SK-N-SH (cell line): ENCODE measurements at regions not wholly inside any gene's neighbourhood (a gene's known extent, or its start where the extent isn't known, plus 50 kb on each side); places are given as distances from the start of the nearest gene placed in this dataset.

ENCODE experiments used
- CTCF ChIA-PET: fragments of 300-600, 350-600 bp; formaldehyde crosslinking; extraction: SDS; loops from one replicate; lab custom pipeline; 2021; lab: Yijun Ruan, JAX
- POLR2A ChIA-PET: fragments of 350-600 bp; sonication (Branson Sonifier 250); formaldehyde crosslinking; extraction: SDS; loops from one replicate; lab custom pipeline; 2020; ENCODE audit warnings: antibody characterized with exemption, inconsistent platforms; lab: Yijun Ruan, JAX
- DNase-seq: peaks from one replicate; pipeline ENCODE4 v3.0.0; 2012
- H2AFZ ChIP-seq: fragments of 200-600 bp; sonication (generic); 2 replicates; pipeline ENCODE4 v1.8.1; 2016; ENCODE audit warnings: antibody characterized with exemption, mild to moderate bottlenecking, low read depth
- H3F3A ChIP-seq: fragments of 200-600 bp; sonication (generic); replicated peaks from 2 replicates; pipeline ENCODE3; 2016; ENCODE audit warnings: antibody characterized with exemption, mild to moderate bottlenecking; ENCODE audit not compliant: insufficient read depth
- H3K27ac ChIP-seq, 2 experiments: fragments of 200-500 bp in 1 of 2; fragments of 200-600 bp in 1 of 2; sonication (Bioruptor generic) in 1 of 2; sonication (generic), shearing (Covaris generic) in 1 of 2; 2 replicates each; pipeline versions ENCODE4 v1.5.1 to v1.6.1; 2014 to 2016; ENCODE audit warnings: low read depth in 2 of 2, inconsistent platforms in 1 of 2, low read length in 1 of 2, mild to moderate bottlenecking in 1 of 2, mixed read lengths in 1 of 2
- H3K27me3 ChIP-seq: fragments of 200-600 bp; sonication (generic), shearing (Covaris generic); 2 replicates; pipeline ENCODE4 v1.6.1; 2016; ENCODE audit warnings: mixed run types; ENCODE audit not compliant: insufficient read depth
- H3K36me3 ChIP-seq, 2 experiments: fragments of 200-500 bp in 1 of 2; fragments of 200-600 bp in 1 of 2; sonication (Bioruptor generic) in 1 of 2; sonication (generic) in 1 of 2; replicated peaks in 1 of 2; 2 replicates each; pipeline versions ENCODE3 to v1.5.1; 2014 to 2016; ENCODE audit warnings: low read length in 1 of 2, mild to moderate bottlenecking in 1 of 2; ENCODE audit not compliant: insufficient read depth in 2 of 2, control insufficient read depth in 1 of 2
- H3K4me1 ChIP-seq, 2 experiments: fragments of 200-500 bp in 1 of 2; fragments of 200-600 bp in 1 of 2; sonication (Bioruptor generic) in 1 of 2; sonication (generic), shearing (Covaris generic) in 1 of 2; 2 replicates each; pipeline versions ENCODE4 v1.5.1 to v1.6.1; 2014 to 2016; ENCODE audit warnings: low read depth in 1 of 2, low read length in 1 of 2, mixed run types in 1 of 2; ENCODE audit not compliant: insufficient read depth in 2 of 2, control insufficient read depth in 1 of 2
- H3K4me2 ChIP-seq: fragments of 200-600 bp; sonication (generic), shearing (Covaris generic); 2 replicates; pipeline ENCODE4 v1.6.1; 2017; ENCODE audit warnings: mixed run types
- H3K4me3 ChIP-seq, 2 experiments: fragments of 200-500 bp in 1 of 2; fragments of 200-600 bp in 1 of 2; sonication (Bioruptor generic) in 1 of 2; sonication (generic), shearing (Covaris generic) in 1 of 2; 2 replicates each; pipeline versions ENCODE4 v1.5.1 to v1.8.1; 2014 to 2016; ENCODE audit warnings: low read depth in 2 of 2, inconsistent platforms in 1 of 2, low read length in 1 of 2, mild to moderate bottlenecking in 1 of 2, mixed read lengths in 1 of 2, moderate library complexity in 1 of 2
- H3K79me2 ChIP-seq: fragments of 200-600 bp; sonication (generic); 2 replicates; pipeline ENCODE4 v1.8.1; 2017; ENCODE audit warnings: mild to moderate bottlenecking; ENCODE audit not compliant: insufficient read depth
- H3K9ac ChIP-seq: fragments of 200-600 bp; sonication (generic); 2 replicates; pipeline ENCODE4 v1.6.1; 2017; ENCODE audit warnings: mixed run types
- H3K9me2 ChIP-seq: fragments of 200-600 bp; sonication (generic); 2 replicates; pipeline ENCODE4 v1.6.1; 2017; ENCODE audit warnings: mixed run types
- H3K9me3 ChIP-seq: fragments of 200-600 bp; sonication (generic); 2 replicates; pipeline ENCODE4 v1.6.1; 2017; ENCODE audit warnings: mixed run types, mild to moderate bottlenecking, moderate library complexity
- H4K20me1 ChIP-seq: fragments of 200-600 bp; sonication (generic); 2 replicates; pipeline ENCODE4 v1.6.1; 2017; ENCODE audit warnings: mild to moderate bottlenecking, mixed run types; ENCODE audit not compliant: insufficient read depth
- CHD2 ChIP-seq: fragments of 150-350 bp; IDR thresholded peaks from 2 replicates; pipeline ENCODE4 v1.6.1; 2018; ENCODE audit warnings: low read length; ENCODE audit not compliant: partially characterized antibody
- ELF1 ChIP-seq: IDR thresholded peaks from 2 replicates; pipeline ENCODE4 v1.4.0; 2012
- EP300 ChIP-seq, 2 experiments: IDR thresholded peaks; 2 replicates each; pipeline versions ENCODE4 v1.4.0 to v1.6.1; 2012; ENCODE audit warnings: borderline replicate concordance in 1 of 2, low read depth in 1 of 2, low read length in 1 of 2
- FOSL2 ChIP-seq: IDR thresholded peaks from 2 replicates; pipeline ENCODE4 v1.4.0; 2012; ENCODE audit warnings: low read depth, mild to moderate bottlenecking, moderate library complexity, borderline replicate concordance
- FOXJ3 ChIP-seq: sonication (generic); formaldehyde crosslinking; IDR thresholded peaks from 2 replicates; pipeline ENCODE4 v1.5.1; 2020; ENCODE audit warnings: mild to moderate bottlenecking, missing genetic modification reagents
- FOXM1 ChIP-seq: IDR thresholded peaks from 2 replicates; pipeline ENCODE4 v1.4.0; 2012; ENCODE audit warnings: low read depth, mild to moderate bottlenecking
- IRF3 ChIP-seq: fragments of 150-350 bp; IDR thresholded peaks from 2 replicates; pipeline ENCODE4 v1.6.1; 2016; ENCODE audit warnings: mild to moderate bottlenecking, low read depth, low read length
- MAX ChIP-seq: IDR thresholded peaks from 2 replicates; pipeline ENCODE4 v1.4.0; 2012; ENCODE audit warnings: low read depth
- MXI1 ChIP-seq: IDR thresholded peaks from 2 replicates; pipeline ENCODE4 v1.6.1; 2012; ENCODE audit warnings: mild to moderate bottlenecking, low read depth, low read length, improper control_type of control experiment
- NRF1 ChIP-seq: IDR thresholded peaks from 2 replicates; pipeline ENCODE4 v1.6.1; 2012; ENCODE audit warnings: low read depth, mild to moderate bottlenecking, low read length
- POLR2AphosphoS5 ChIP-seq: IDR thresholded peaks from 2 replicates; pipeline ENCODE4 v1.6.1; 2012; ENCODE audit warnings: low read depth, low read length
- REST ChIP-seq: IDR thresholded peaks from 2 replicates; pipeline ENCODE4 v1.6.1; 2012; ENCODE audit warnings: mild to moderate bottlenecking, low read depth, low read length, moderate library complexity
- RFX5 ChIP-seq: IDR thresholded peaks from 2 replicates; pipeline ENCODE4 v1.6.1; 2012; ENCODE audit warnings: mild to moderate bottlenecking, improper control_type of control experiment, low read length
- SIN3A ChIP-seq: IDR thresholded peaks from 2 replicates; pipeline ENCODE4 v1.6.1; 2012; ENCODE audit warnings: low read depth, mild to moderate bottlenecking, low read length, moderate library complexity, borderline replicate concordance
- SMC3 ChIP-seq: IDR thresholded peaks from 2 replicates; pipeline ENCODE4 v1.6.1; 2012; ENCODE audit warnings: low read depth, low read length, improper control_type of control experiment
- ZBTB33 ChIP-seq: IDR thresholded peaks from 2 replicates; pipeline ENCODE4 v1.4.0; 2012; ENCODE audit warnings: low read depth, borderline replicate concordance
- WGBS: methylation state at CpG from one replicate; pipeline ENCODE4 v1.1.6; 2017; ENCODE audit warnings: low lambda C conversion rate; 5-methylcytosine and 5-hydroxymethylcytosine counted together

GRCh38 chr6:4506792-4507191 lies 269.4 kb upstream of the CDYL start:
- Histone ChIP-seq H2AFZ (no peak overlapping the region), H3K4me3 (no peak overlapping the region), H3K9me2 (no peaks in the 10 kb centered on the region), H3K79me2 (no peaks in the 10 kb centered on the region), H3K9ac (no peak overlapping the region), H3K27me3 (peaks cover 5% of the 10 kb centered on the region; the same call in 1 of the 2 replicates), H3K4me1 (no peaks in the 10 kb centered on the region), H3K4me2 (no peak overlapping the region), H3K27ac (no peak overlapping the region), H3K36me3 (no peaks in the 10 kb centered on the region), H4K20me1 (no peaks in the 10 kb centered on the region), H3K9me3 (no peaks in the 10 kb centered on the region), H3F3A (no peaks in the 10 kb centered on the region)
- WGBS: 6% methylated on average over 1 of the region's 1 CpG
- ChIA-PET CTCF (no interaction called here), POLR2A (no interaction called here)
- DNase-seq: no peak
- TF ChIP-seq SIN3A (no peak), CHD2 (no peak)

GRCh38 chr6:4506223-4506622 lies 270.0 kb upstream of the CDYL start:
- 6% methylated on average over 3 of the region's 3 CpGs for WGBS
- H3K9me2 ChIP-seq: no peaks in the 10 kb centered on the region
- no peak overlapping the region for H3K4me2 ChIP-seq
- ChIA-PET POLR2A (no interaction called here), CTCF (no interaction called here)
- TF ChIP-seq MXI1 (no peak), POLR2AphosphoS5 (no peak), SMC3 (no peak)
- H3K9me3 ChIP-seq: no peaks in the 10 kb centered on the region
- H3K27me3 ChIP-seq: peaks cover 5% of the 10 kb centered on the region; the same call in 1 of the 2 replicates
- H2AFZ ChIP-seq: no peak overlapping the region
- H4K20me1 ChIP-seq: no peaks in the 10 kb centered on the region
- no peaks in the 10 kb centered on the region for H3K4me1 ChIP-seq
- H3K27ac ChIP-seq: no peak overlapping the region
- no peaks in the 10 kb centered on the region for H3K36me3 ChIP-seq
- no peaks in the 10 kb centered on the region for H3F3A ChIP-seq
- H3K9ac ChIP-seq: no peak overlapping the region
- no peak overlapping the region for H3K4me3 ChIP-seq
- H3K79me2 ChIP-seq: no peaks in the 10 kb centered on the region
- no peak for DNase-seq

GRCh38 chr6:4504700-4505099 lies 271.5 kb upstream of the CDYL start:
- Histone ChIP-seq H3K79me2 (no peaks in the 10 kb centered on the region), H3K9ac (no peak overlapping the region), H3K36me3 (no peaks in the 10 kb centered on the region), H2AFZ (no peak overlapping the region), H3K27me3 (peaks cover 5% of the 10 kb centered on the region; the same call in 1 of the 2 replicates), H3K9me3 (no peaks in the 10 kb centered on the region), H3K4me2 (no peak overlapping the region), H3K4me1 (no peaks in the 10 kb centered on the region), H4K20me1 (no peaks in the 10 kb centered on the region), H3F3A (no peaks in the 10 kb centered on the region), H3K4me3 (no peak overlapping the region), H3K9me2 (no peaks in the 10 kb centered on the region), H3K27ac (no peak overlapping the region)
- no peak for DNase-seq
- WGBS: 5% methylated on average over 2 of the region's 2 CpGs
- POLR2A ChIA-PET: no interaction called here
- CTCF ChIA-PET: no interaction called here
- TF ChIP-seq ZBTB33 (no peak), EP300 (IDR thresholded peaks at IDR 0.05; ENCODE audit: borderline replicate concordance in 1 of 2, low read depth in 1 of 2, low read length in 1 of 2) (no peak), ELF1 (no peak), FOXJ3 (CRISPR knock-in tag) (no peak), RFX5 (no peak), NRF1 (no peak), REST (no peak), POLR2AphosphoS5 (no peak), CHD2 (no peak), FOSL2 (no peak), MAX (no peak), IRF3 (no peak), SMC3 (no peak), FOXM1 (no peak)
